Hepatocyte (in vitro differentiated cells): ENCODE measurements at regions not wholly inside any gene's neighbourhood (a gene's known extent, or its start where the extent isn't known, plus 50 kb on each side); places are given as distances from the start of the nearest gene placed in this dataset.
"Not testable (repeated sequence)": the region's sequence is repeated elsewhere in the genome, so short reads cannot be mapped to it uniquely, and the experiment has no call there.

Experiments used
- DNase-seq: peaks from one replicate; pipeline ENCODE4 v3.0.0-alpha.2; 2016; ENCODE audit warnings: low spot score
- H2AFZ ChIP-seq: fragments of 200-600 bp; sonication (generic); 2 replicates; pipeline ENCODE4 v1.6.0; 2016; ENCODE audit warnings: antibody characterized with exemption, mild to moderate bottlenecking
- H3K27ac ChIP-seq: fragments of 200-600 bp; sonication (generic); 2 replicates; pipeline ENCODE4 v1.5.1; 2016; ENCODE audit warnings: mild to moderate bottlenecking
- H3K27me3 ChIP-seq: fragments of 200-600 bp; sonication (generic); 2 replicates; pipeline ENCODE4 v1.6.1; 2016
- H3K36me3 ChIP-seq: fragments of 200-600 bp; sonication (generic); replicated peaks from 2 replicates; pipeline ENCODE4 v1.5.1; 2016; ENCODE audit warnings: low read depth; ENCODE audit not compliant: insufficient read depth
- H3K4me1 ChIP-seq: fragments of 200-600 bp; sonication (generic); 2 replicates; pipeline ENCODE4 v1.5.1; 2016; ENCODE audit warnings: mild to moderate bottlenecking, moderate library complexity; ENCODE audit not compliant: insufficient read depth
- H3K4me2 ChIP-seq: fragments of 200-600 bp; sonication (generic); 2 replicates; pipeline ENCODE4 v1.6.0; 2016
- H3K4me3 ChIP-seq: fragments of 200-600 bp; sonication (generic); 2 replicates; pipeline ENCODE4 v1.5.1; 2016; ENCODE audit warnings: mild to moderate bottlenecking
- H3K79me2 ChIP-seq: fragments of 200-600 bp; sonication (generic); 2 replicates; pipeline ENCODE4 v1.6.0; 2017; ENCODE audit warnings: mild to moderate bottlenecking
- H3K9me2 ChIP-seq: fragments of 200-600 bp; sonication (generic); replicated peaks from 2 replicates; pipeline ENCODE4 v1.6.0; 2017; ENCODE audit warnings: mild to moderate bottlenecking; ENCODE audit not compliant: insufficient read depth
- H3K9me3 ChIP-seq: fragments of 200-600 bp; sonication (generic); 2 replicates; pipeline ENCODE4 v1.5.1; 2016; ENCODE audit warnings: low read depth, mild to moderate bottlenecking
- H4K20me1 ChIP-seq: fragments of 200-600 bp; sonication (generic); 2 replicates; pipeline ENCODE4 v1.6.0; 2016; ENCODE audit warnings: mild to moderate bottlenecking; ENCODE audit not compliant: insufficient read depth, poor library complexity, severe bottlenecking
- CTCF ChIP-seq: fragments of 200-600 bp; sonication (generic); IDR thresholded peaks from 2 replicates; pipeline ENCODE4 v1.5.1; 2016; ENCODE audit warnings: antibody characterized with exemption, mild to moderate bottlenecking; ENCODE audit not compliant: poor library complexity
- EZH2 ChIP-seq: fragments of 200-600 bp; sonication (generic); IDR thresholded peaks from 2 replicates; pipeline ENCODE4 v1.6.1; 2016; ENCODE audit warnings: antibody characterized with exemption, mild to moderate bottlenecking, borderline replicate concordance
- EZH2phosphoT487 ChIP-seq: fragments of 200-600 bp; sonication (generic); IDR thresholded peaks from one replicate; pipeline ENCODE4 v1.6.1; 2018; ENCODE audit warnings: antibody characterized with exemption, mild to moderate bottlenecking, low read depth, moderate library complexity; ENCODE audit not compliant: unreplicated experiment, severe bottlenecking
- WGBS: methylation state at CpG from one replicate; pipeline ENCODE4 v1.1.6; 2016; ENCODE audit warnings: low lambda C conversion rate; ENCODE audit errors: missing lambda C conversion rate; 5-methylcytosine and 5-hydroxymethylcytosine counted together

GRCh38 chr2:14903709-14904374 is 271.3 kb downstream of the LRATD1 start:
- Histone ChIP-seq H3K4me1 (no peaks in the 10 kb centered on the region), H4K20me1 (no peaks in the 10 kb centered on the region), H3K36me3 (no peaks in the 10 kb centered on the region), H3K79me2 (no peaks in the 10 kb centered on the region), H3K27me3 (no peaks in the 10 kb centered on the region), H3K4me3 (no peak overlapping the region), H3K4me2 (no peak overlapping the region), H3K9me3 (no peaks in the 10 kb centered on the region), H3K27ac (no peak overlapping the region), H3K9me2 (no peaks in the 10 kb centered on the region), H2AFZ (no peak overlapping the region)
- DNase-seq = peak; percentile 48
- TF ChIP-seq CTCF = peak; percentile 51
- no peak for TF ChIP-seq EZH2
- WGBS = 45% methylated on average over 15 of the region's 15 CpGs

GRCh38 chr2:14904378-14904777 is 271.9 kb downstream of the LRATD1 start:
- H2AFZ ChIP-seq, H3K4me2 ChIP-seq, DNase-seq, H3K27ac ChIP-seq, H3K9me3 ChIP-seq, H3K27me3 ChIP-seq, H3K79me2 ChIP-seq, H3K4me1 ChIP-seq, H3K9me2 ChIP-seq, H3K36me3 ChIP-seq, H4K20me1 ChIP-seq, H3K4me3 ChIP-seq: not testable (repeated sequence)
- 96% methylated on average over 7 of the region's 7 CpGs for WGBS

GRCh38 chr2:14905571-14905970 is 273.1 kb downstream of the LRATD1 start:
- DNase-seq = no peak
- 90% methylated on average over 5 of the region's 5 CpGs for WGBS
- no peak overlapping the region for H3K4me2 ChIP-seq
- H3K27ac ChIP-seq = no peak overlapping the region
- TF ChIP-seq EZH2 (no peak), EZH2phosphoT487 (no peak), CTCF (no peak)
- H3K4me3 ChIP-seq = no peak overlapping the region
- no peaks in the 10 kb centered on the region for H3K4me1 ChIP-seq
- H3K79me2 ChIP-seq = no peaks in the 10 kb centered on the region
- H3K36me3 ChIP-seq = no peaks in the 10 kb centered on the region
- H3K9me2 ChIP-seq = no peaks in the 10 kb centered on the region
- H4K20me1 ChIP-seq = no peaks in the 10 kb centered on the region
- no peaks in the 10 kb centered on the region for H3K9me3 ChIP-seq
- no peak overlapping the region for H2AFZ ChIP-seq
- no peaks in the 10 kb centered on the region for H3K27me3 ChIP-seq

GRCh38 chr2:14907014-14907612 is 274.6 kb downstream of the LRATD1 start:
- Histone ChIP-seq H3K4me3 (no peak overlapping the region), H3K36me3 (no peaks in the 10 kb centered on the region), H4K20me1 (no peaks in the 10 kb centered on the region), H3K27me3 (no peaks in the 10 kb centered on the region), H3K27ac (no peak overlapping the region), H3K79me2 (no peaks in the 10 kb centered on the region), H3K4me2 (no peak overlapping the region), H3K9me3 (no peaks in the 10 kb centered on the region), H3K9me2 (no peaks in the 10 kb centered on the region), H3K4me1 (no peaks in the 10 kb centered on the region), H2AFZ (no peak overlapping the region)
- TF ChIP-seq EZH2phosphoT487 = no peak
- TF ChIP-seq EZH2 = no peak
- TF ChIP-seq CTCF = peak; percentile 14
- WGBS = 82% methylated on average over 8 of the region's 8 CpGs
- no peak for DNase-seq
